Ovary (tissue), 3 donors: ENCODE measurements at regions not wholly inside any gene's neighbourhood (a gene's known extent, or its start where the extent isn't known, plus 50 kb on each side); places are given as distances from the start of the nearest gene placed in this dataset.

Experiments
- EP300 ChIP-seq: sonication (generic); formaldehyde crosslinking; IDR thresholded peaks from one replicate; pipeline ENCODE4 v1.6.1; 2017; ENCODE audit warnings: antibody characterized with exemption
- POLR2A ChIP-seq: fragments of 450-650 bp; IDR thresholded peaks from one replicate; pipeline ENCODE4 v1.6.1; 2017; ENCODE audit warnings: antibody characterized with exemption, mild to moderate bottlenecking, moderate library complexity
- TF ChIP-seq, protein P1 (sequence below), 3 donors: fragments of 450-650 bp in 2 of 3; fragments of 200-600 bp in 1 of 3; IDR thresholded peaks; one replicate each; pipeline versions ENCODE4 v1.5.1 to v1.8.0; 2016 to 2022; ENCODE audit warnings: antibody characterized with exemption in 3 of 3, mild to moderate bottlenecking in 1 of 3
- donor health status: DM: no; HTN: no; CAD: no.

DNA sequence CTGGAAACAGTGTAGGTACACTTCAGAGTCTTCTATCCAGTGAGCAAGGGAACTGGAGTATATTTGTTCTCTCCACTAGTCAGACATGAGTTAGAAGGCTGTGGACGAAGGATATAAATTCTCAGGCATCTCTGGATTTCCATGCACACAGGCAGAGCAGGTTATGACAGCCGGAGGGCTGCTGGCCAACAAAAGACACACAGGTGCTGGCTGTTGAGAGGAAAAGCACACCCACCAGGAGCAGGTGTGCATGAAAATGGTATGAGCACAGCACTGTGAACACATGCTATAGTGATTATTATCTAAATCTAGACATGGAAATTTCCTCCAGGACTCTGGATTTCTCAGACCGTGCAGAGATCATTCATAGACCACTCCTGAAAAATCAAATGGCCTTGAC, 444.7 kb upstream of the RPS6KA3 start:
- TF ChIP-seq, protein P1, sequence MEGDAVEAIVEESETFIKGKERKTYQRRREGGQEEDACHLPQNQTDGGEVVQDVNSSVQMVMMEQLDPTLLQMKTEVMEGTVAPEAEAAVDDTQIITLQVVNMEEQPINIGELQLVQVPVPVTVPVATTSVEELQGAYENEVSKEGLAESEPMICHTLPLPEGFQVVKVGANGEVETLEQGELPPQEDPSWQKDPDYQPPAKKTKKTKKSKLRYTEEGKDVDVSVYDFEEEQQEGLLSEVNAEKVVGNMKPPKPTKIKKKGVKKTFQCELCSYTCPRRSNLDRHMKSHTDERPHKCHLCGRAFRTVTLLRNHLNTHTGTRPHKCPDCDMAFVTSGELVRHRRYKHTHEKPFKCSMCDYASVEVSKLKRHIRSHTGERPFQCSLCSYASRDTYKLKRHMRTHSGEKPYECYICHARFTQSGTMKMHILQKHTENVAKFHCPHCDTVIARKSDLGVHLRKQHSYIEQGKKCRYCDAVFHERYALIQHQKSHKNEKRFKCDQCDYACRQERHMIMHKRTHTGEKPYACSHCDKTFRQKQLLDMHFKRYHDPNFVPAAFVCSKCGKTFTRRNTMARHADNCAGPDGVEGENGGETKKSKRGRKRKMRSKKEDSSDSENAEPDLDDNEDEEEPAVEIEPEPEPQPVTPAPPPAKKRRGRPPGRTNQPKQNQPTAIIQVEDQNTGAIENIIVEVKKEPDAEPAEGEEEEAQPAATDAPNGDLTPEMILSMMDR (IDR thresholded peaks at IDR 0.05): no peak
- TF ChIP-seq EP300: no peak
- no peak for TF ChIP-seq POLR2A
